K562 (cell line): ENCODE measurements at regions not wholly inside any gene's neighbourhood (a gene's known extent, or its start where the extent isn't known, plus 50 kb on each side); places are given as distances from the start of the nearest gene placed in this dataset.

Experiments used
- ATAC-seq: fragments of 200-7000 bp; cut with Tn5 transposase; 3 replicates; pipeline ENCODE4 v1.9.1; 2020; ENCODE audit warnings: moderate library complexity
- BruUV-seq: library from RNA; stranded (reverse); fragments of 400-500 nt; replicated peaks from 2 replicates; lab custom pipeline; 2021; lab: Mats Ljungman, UMichigan
- CTCF ChIA-PET: fragments of 300-600 bp; formaldehyde crosslinking; extraction: SDS; loops from one replicate; lab custom pipeline; 2021; ENCODE audit warnings: low intra/inter-chr PET ratio; lab: Yijun Ruan, JAX
- POLR2A ChIA-PET: fragments of 300-600, 350-650 bp; sonication (Branson Sonifier 250); formaldehyde crosslinking; extraction: SDS; loops from one replicate; lab custom pipeline; 2021; ENCODE audit warnings: antibody characterized with exemption, inconsistent platforms; lab: Yijun Ruan, JAX
- DNase-seq, 4 experiments: peaks; one replicate each; pipeline versions ENCODE4 v3.0.0 to v3.0.0-alpha.2; 2011 to 2018; ENCODE audit warnings: low spot score in 3 of 4, mixed read lengths in 3 of 4; ENCODE audit errors: extremely low read depth in 1 of 4
- FAIRE-seq: peaks from 2 replicates; lab custom pipeline; 2011; peaks lifted over from hg19 to GRCh38; lab: Jason Lieb, UNC
- H2AFZ ChIP-seq: 2 replicates; pipeline ENCODE4 v1.6.0; 2011; ENCODE audit warnings: low read depth, low read length, control low read depth, inconsistent platforms
- H3K27ac ChIP-seq: fragments of 200-600 bp; 3 replicates; pipeline ENCODE4 v1.8.0; 2011; ENCODE audit warnings: low read depth, mild to moderate bottlenecking, control low read depth, inconsistent platforms, low read length, moderate library complexity, mixed read lengths; ENCODE audit errors: extremely low read depth
- H3K27me3 ChIP-seq, 2 experiments: fragments of 300-600 bp in 1 of 2; 2 replicates in 1 of 2; 3 replicates in 1 of 2; pipeline versions ENCODE4 v1.6.0 to v1.8.0; 2011; ENCODE audit warnings: inconsistent platforms in 2 of 2, low read length in 2 of 2, mild to moderate bottlenecking in 1 of 2, mixed read lengths in 1 of 2, moderate library complexity in 1 of 2; ENCODE audit not compliant: control insufficient read depth in 2 of 2, insufficient read depth in 2 of 2
- H3K36me3 ChIP-seq: fragments of 300-600 bp; 3 replicates; pipeline ENCODE4 v1.8.0; 2011; ENCODE audit warnings: mild to moderate bottlenecking, low read length, inconsistent platforms; ENCODE audit not compliant: control insufficient read depth, insufficient read depth
- H3K4me1 ChIP-seq, 2 experiments: fragments of 200-600 bp in 1 of 2; replicated peaks in 1 of 2; 2 replicates in 1 of 2; 3 replicates in 1 of 2; pipeline versions ENCODE4 v1.5.1 to v1.8.0; 2011; ENCODE audit warnings: inconsistent platforms in 2 of 2, low read length in 2 of 2, mild to moderate bottlenecking in 1 of 2, mixed read lengths in 1 of 2, moderate library complexity in 1 of 2; ENCODE audit not compliant: control insufficient read depth in 2 of 2, insufficient read depth in 2 of 2
- H3K4me2 ChIP-seq: 2 replicates; pipeline ENCODE4 v1.6.1; 2011; ENCODE audit warnings: low read length, control low read depth, inconsistent platforms, mixed read lengths; ENCODE audit not compliant: insufficient read depth
- H3K4me3 ChIP-seq: fragments of 200-600 bp; sonication (generic), shearing (Covaris generic); 2 replicates; pipeline ENCODE4 v1.5.1; 2016; ENCODE audit warnings: control low read depth, inconsistent platforms
- H3K79me2 ChIP-seq: fragments of 200-600 bp; 3 replicates; pipeline ENCODE4 v1.8.0; 2011; ENCODE audit warnings: low read length, inconsistent platforms; ENCODE audit not compliant: control insufficient read depth, insufficient read depth
- H3K9ac ChIP-seq, 2 experiments: 2 replicates each; pipeline versions ENCODE4 v1.6.0 to v1.6.1; 2011; ENCODE audit warnings: low read depth in 2 of 2, low read length in 2 of 2, control low read depth in 1 of 2, inconsistent platforms in 1 of 2, mild to moderate bottlenecking in 1 of 2, mixed read lengths in 1 of 2; ENCODE audit not compliant: insufficient read depth in 1 of 2
- H3K9me1 ChIP-seq: one replicate; pipeline ENCODE4 v1.6.0; 2011; ENCODE audit warnings: inconsistent platforms, mild to moderate bottlenecking, low read length, moderate library complexity; ENCODE audit not compliant: control insufficient read depth, insufficient read depth
- H3K9me3 ChIP-seq: replicated peaks from 2 replicates; pipeline ENCODE4 v1.5.1; 2011; ENCODE audit warnings: low read depth, low read length, inconsistent platforms; ENCODE audit not compliant: control insufficient read depth, insufficient read depth
- H4K20me1 ChIP-seq: replicated peaks from 2 replicates; pipeline ENCODE4 v1.6.1; 2011; ENCODE audit warnings: low read length, inconsistent platforms, mixed read lengths; ENCODE audit not compliant: control insufficient read depth, insufficient read depth
- NCOR1 ChIP-seq: fragments of 450-650 bp; IDR thresholded peaks from 2 replicates; pipeline ENCODE4 v1.6.1; 2016; ENCODE audit warnings: mild to moderate bottlenecking, moderate library complexity
- RAD21 ChIP-seq, 2 experiments: fragments of 250-450 bp in 1 of 2; fragments of 450-650 bp in 1 of 2; sonication (Bioruptor Pico) in 1 of 2; formaldehyde crosslinking in 1 of 2; IDR thresholded peaks in 1 of 2; conservative IDR thresholded peaks in 1 of 2; 2 replicates each; pipeline versions ENCODE4 v1.4.0 to v1.8.0; 2020 to 2022; ENCODE audit warnings: mild to moderate bottlenecking in 2 of 2, moderate library complexity in 1 of 2
- SIX5 ChIP-seq, 2 experiments: IDR thresholded peaks; 2 replicates each; pipeline ENCODE4 v1.6.1; 2011; ENCODE audit warnings: low read length in 2 of 2, borderline replicate concordance in 1 of 2, low read depth in 1 of 2, mild to moderate bottlenecking in 1 of 2, moderate library complexity in 1 of 2; ENCODE audit not compliant: insufficient read depth in 1 of 2
- SPI1 ChIP-seq: IDR thresholded peaks from 2 replicates; pipeline ENCODE4 v1.6.1; 2011; ENCODE audit warnings: low read depth, low read length, control low read depth, borderline replicate concordance
- WGBS: fragments of 100-300 bp; shearing (Covaris generic); methylation state at CpG from one replicate; pipeline ENCODE4 v1.1.6; 2016; ENCODE audit warnings: low coverage, mixed read lengths; ENCODE audit not compliant: insufficient coverage; ENCODE audit errors: missing lambda C conversion rate; 5-methylcytosine and 5-hydroxymethylcytosine counted together
- in situ Hi-C: fragments of 300-500 bp; cut with MboI; formaldehyde crosslinking; loops from 4 replicates; pipeline ENCODE4 v1.15.0; 2018; ENCODE audit warnings: inconsistent platforms, mixed read lengths
- intact Hi-C: fragments of 100-400 bp; cut with micrococcal nuclease; formaldehyde crosslinking; loops from 2 replicates; pipeline ENCODE4 v1.14.2; 2022
- TF ChIP-seq, protein P1 (sequence below), 3 experiments: IDR thresholded peaks in 2 of 3; conservative IDR thresholded peaks in 1 of 3; 2 replicates each; pipeline ENCODE4 v1.5.1; 2011 to 2012; ENCODE audit warnings: low read length in 3 of 3, mild to moderate bottlenecking in 3 of 3, control low read depth in 2 of 3, improper control_type of control experiment in 1 of 3, inconsistent platforms in 1 of 3, low read depth in 1 of 3, mixed read lengths in 1 of 3, moderate library complexity in 1 of 3; ENCODE audit not compliant: insufficient read depth in 2 of 3

- FAIRE-seq (no peak), DNase-seq (no peak), ATAC-seq (no peak)
- Histone ChIP-seq H3K4me1 (no peaks in the 10 kb centered on the region), H3K27me3 (peaks cover 2 to 5% of the 10 kb centered on the region in 2 experiments; a peak in 4 of 5 replicates), H3K27ac (no peak overlapping the region), H4K20me1 (no peaks in the 10 kb centered on the region), H3K9ac (no peak overlapping the region), H3K9me1 (no peaks in the 10 kb centered on the region), H3K79me2 (no peaks in the 10 kb centered on the region), H3K9me3 (no peaks in the 10 kb centered on the region), H3K4me3 (no peak overlapping the region), H3K36me3 (no peaks in the 10 kb centered on the region), H3K4me2 (no peak overlapping the region), H2AFZ (no peak overlapping the region)
- BruUV-seq = no TSS peak
- CTCF ChIA-PET = no interaction called here
- POLR2A ChIA-PET = no interaction called here
- WGBS = 0% methylated on average over 3 of the region's 3 CpGs
- intact Hi-C loops (no loop called here), in situ Hi-C loops (no loop called here)
- TF ChIP-seq RAD21 (CRISPR knock-in tag; conservative IDR thresholded peaks at IDR 0.05 in 1 of 2, IDR thresholded peaks at IDR 0.05 in 1 of 2) (peak in 1 of 2 experiments; percentile 33; a peak in 2 of 4 replicates), NCOR1 (no peak)
- TF ChIP-seq, protein P1, sequence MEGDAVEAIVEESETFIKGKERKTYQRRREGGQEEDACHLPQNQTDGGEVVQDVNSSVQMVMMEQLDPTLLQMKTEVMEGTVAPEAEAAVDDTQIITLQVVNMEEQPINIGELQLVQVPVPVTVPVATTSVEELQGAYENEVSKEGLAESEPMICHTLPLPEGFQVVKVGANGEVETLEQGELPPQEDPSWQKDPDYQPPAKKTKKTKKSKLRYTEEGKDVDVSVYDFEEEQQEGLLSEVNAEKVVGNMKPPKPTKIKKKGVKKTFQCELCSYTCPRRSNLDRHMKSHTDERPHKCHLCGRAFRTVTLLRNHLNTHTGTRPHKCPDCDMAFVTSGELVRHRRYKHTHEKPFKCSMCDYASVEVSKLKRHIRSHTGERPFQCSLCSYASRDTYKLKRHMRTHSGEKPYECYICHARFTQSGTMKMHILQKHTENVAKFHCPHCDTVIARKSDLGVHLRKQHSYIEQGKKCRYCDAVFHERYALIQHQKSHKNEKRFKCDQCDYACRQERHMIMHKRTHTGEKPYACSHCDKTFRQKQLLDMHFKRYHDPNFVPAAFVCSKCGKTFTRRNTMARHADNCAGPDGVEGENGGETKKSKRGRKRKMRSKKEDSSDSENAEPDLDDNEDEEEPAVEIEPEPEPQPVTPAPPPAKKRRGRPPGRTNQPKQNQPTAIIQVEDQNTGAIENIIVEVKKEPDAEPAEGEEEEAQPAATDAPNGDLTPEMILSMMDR (IDR thresholded peaks at IDR 0.05 in 2 of 3, conservative IDR thresholded peaks at IDR 0.05 in 1 of 3; ENCODE audit: insufficient read depth in 2 of 3, low read depth in 1 of 3, low read length in 3 of 3) = peak in 1 of 3 experiments; percentile 29; a peak in 2 of 6 replicates
- TF ChIP-seq, all 486 proteins: peak for 2
Measured at GRCh38 chr9:33651125-33651524, 127.1 kb downstream of the ANKRD18B start.

GRCh38 chr9:33659921-33660320 lies 135.4 kb upstream of the PRSS3 start:
- H3K4me1 ChIP-seq = no peaks in the 10 kb centered on the region
- no TSS peak for BruUV-seq
- H4K20me1 ChIP-seq = no peaks in the 10 kb centered on the region
- CTCF ChIA-PET = no interaction called here
- in situ Hi-C loops = no loop called here
- no peak for ATAC-seq
- H3K36me3 ChIP-seq = no peaks in the 10 kb centered on the region
- TF ChIP-seq SIX5 (IDR thresholded peaks at IDR 0.05; ENCODE audit: borderline replicate concordance in 1 of 2, insufficient read depth in 1 of 2, low read depth in 1 of 2, low read length in 2 of 2) (no peak), SPI1 (peak; percentile 25; the same call in 1 of the 2 replicates)
- TF ChIP-seq, all 486 proteins: peak for 1
- Histone ChIP-seq H3K9me1 (no peaks in the 10 kb centered on the region), H3K79me2 (no peaks in the 10 kb centered on the region), H3K9ac (no peak overlapping the region), H3K9me3 (no peaks in the 10 kb centered on the region), H3K4me2 (no peak overlapping the region), H3K27ac (no peak overlapping the region), H3K4me3 (no peak overlapping the region), H2AFZ (no peak overlapping the region), H3K27me3 (peaks cover 0 to 2% of the 10 kb centered on the region in 2 experiments; a peak in 1 of 5 replicates)
- WGBS = 0% methylated on average over 1 of the region's 1 CpG
- no peak for DNase-seq
- no peak for FAIRE-seq
- POLR2A ChIA-PET = interaction anchor here (0.6 kb wide), 1 partner anchor 135 kb away, joined by 4 read pairs; no protein-coding TSS in a partner anchor
- intact Hi-C loops = no loop called here
